VCaP (cell line): ENCODE measurements at regions not wholly inside any gene's neighbourhood (a gene's known extent, or its start where the extent isn't known, plus 50 kb on each side); places are given as distances from the start of the nearest gene placed in this dataset.

ENCODE experiments used
- H3K27ac ChIP-seq: fragments of 450-650 bp; 2 replicates; pipeline ENCODE4 v1.5.1; 2017
- CTCF ChIP-seq: fragments of 450-650 bp; conservative IDR thresholded peaks from 2 replicates; pipeline ENCODE4 v1.5.1; 2017; ENCODE audit warnings: mild to moderate bottlenecking, moderate library complexity

- TF ChIP-seq CTCF, result no peak
- no peak overlapping the region for H3K27ac ChIP-seq
These were observed 576.4 kb upstream of the SLIT2 start for GRCh38 chr4:19675172-19675811.

- TF ChIP-seq CTCF, result no peak
- H3K27ac ChIP-seq, result no peak overlapping the region
These were observed 592.6 kb upstream of the SLIT2 start for GRCh38 chr4:19659101-19659500.

GRCh38 chr4:19657856-19658255 lies 593.8 kb upstream of the SLIT2 start:
- TF ChIP-seq CTCF, result no peak
- no peak overlapping the region for H3K27ac ChIP-seq

GRCh38 chr4:19655666-19656065 lies 596.0 kb upstream of the SLIT2 start:
- H3K27ac ChIP-seq, result no peak overlapping the region

GRCh38 chr4:19650903-19651864 lies 600.5 kb upstream of the SLIT2 start:
- H3K27ac ChIP-seq, result no peak overlapping the region

More at GRCh38 chr4:19655666-19656065, 596.0 kb upstream of the SLIT2 start:
- no peak for TF ChIP-seq CTCF

GRCh38 chr4:19645589-19645988 lies 606.1 kb upstream of the SLIT2 start:
- no peak overlapping the region for H3K27ac ChIP-seq
- no peak for TF ChIP-seq CTCF

More at GRCh38 chr4:19650903-19651864, 600.5 kb upstream of the SLIT2 start:
- TF ChIP-seq CTCF, result no peak

GRCh38 chr4:19636451-19636850 lies 615.3 kb upstream of the SLIT2 start:
- no peak for TF ChIP-seq CTCF
- no peak overlapping the region for H3K27ac ChIP-seq
